ENCODE measurements at regions not wholly inside any gene's neighbourhood (a gene's known extent, or its start where the extent isn't known, plus 50 kb on each side); places are given as distances from the start of the nearest gene placed in this dataset.
"Not testable (repeated sequence)": the region's sequence is repeated elsewhere in the genome, so short reads cannot be mapped to it uniquely, and the experiment has no call there.

- CTCF ChIA-PET, result interaction anchor here (0.7 to 1.0 kb wide), 2 partner anchors 9 to 15 kb away, joined by 3 to 4 read pairs; no protein-coding TSS in a partner anchor
- Histone ChIP-seq H3K27ac (ENCODE audit: insufficient read depth in 1 of 2, low read depth in 1 of 2, low read length in 2 of 2, poor library complexity in 1 of 2, severe bottlenecking in 2 of 2) (no peak overlapping the region), H3K4me1 (ENCODE audit: control extremely low read depth in 1 of 4, control insufficient read depth in 4 of 4, insufficient read depth in 4 of 4, low read length in 3 of 4) (no peaks in the 10 kb centered on the region), H3K4me3 (ENCODE audit: control insufficient read depth in 1 of 7, extremely low read depth in 1 of 7, insufficient read depth in 4 of 7, low read depth in 2 of 7, low read length in 6 of 7) (no peak overlapping the region), H3K36me3 (ENCODE audit: control insufficient read depth in 4 of 4, insufficient read depth in 4 of 4, low read length in 3 of 4) (no peaks in the 10 kb centered on the region), H3K9me3 (ENCODE audit: control extremely low read depth in 1 of 5, control insufficient read depth in 4 of 5, insufficient read depth in 2 of 5, low read depth in 1 of 5, low read length in 4 of 5) (no peaks in the 10 kb centered on the region), H3K27me3 (replicated peaks in 2 of 5; ENCODE audit: control insufficient read depth in 4 of 5, insufficient read depth in 5 of 5, low read length in 4 of 5) (no peaks in the 10 kb centered on the region)
- DNase-seq, result no peak
- POLR2A ChIA-PET, result no interaction called here
- WGBS (ENCODE audit: insufficient coverage), result 93% methylated on average over 3 of the region's 6 CpGs
Observed at GRCh38 chr1:172837816-172838679, 179.1 kb downstream of the FASLG start.

GRCh38 chr1:172838680-172839313, 179.9 kb downstream of the FASLG start:
- H3K27me3 ChIP-seq (replicated peaks in 2 of 5; ENCODE audit: control insufficient read depth in 4 of 5, insufficient read depth in 5 of 5, low read length in 4 of 5), result no peaks in the 10 kb centered on the region
- ChIA-PET CTCF (interaction anchor here (1.0 to 1.7 kb wide), 2 partner anchors 14 to 16 kb away, joined by 4 read pairs; no protein-coding TSS in a partner anchor), POLR2A (no interaction called here)
- DNase-seq, result no peak
- H3K4me1 ChIP-seq (ENCODE audit: control extremely low read depth in 1 of 4, control insufficient read depth in 4 of 4, insufficient read depth in 4 of 4, low read length in 3 of 4), result no peaks in the 10 kb centered on the region
- no peak overlapping the region for H3K4me3 ChIP-seq (ENCODE audit: control insufficient read depth in 1 of 7, extremely low read depth in 1 of 7, insufficient read depth in 4 of 7, low read depth in 2 of 7, low read length in 6 of 7)
- 93% methylated on average over 2 of the region's 4 CpGs for WGBS (ENCODE audit: insufficient coverage)
- H3K9me3 ChIP-seq (ENCODE audit: control extremely low read depth in 1 of 5, control insufficient read depth in 4 of 5, insufficient read depth in 2 of 5, low read depth in 1 of 5, low read length in 4 of 5), result no peaks in the 10 kb centered on the region
- H3K36me3 ChIP-seq (ENCODE audit: control insufficient read depth in 4 of 4, insufficient read depth in 4 of 4, low read length in 3 of 4), result no peaks in the 10 kb centered on the region
- H3K27ac ChIP-seq (ENCODE audit: insufficient read depth in 1 of 2, low read depth in 1 of 2, low read length in 2 of 2, poor library complexity in 1 of 2, severe bottlenecking in 2 of 2), result no peak overlapping the region

- WGBS (ENCODE audit: insufficient coverage), result 91% methylated on average over 7 of the region's 8 CpGs
- H3K9me3 ChIP-seq (ENCODE audit: control extremely low read depth in 1 of 5, control insufficient read depth in 4 of 5, insufficient read depth in 2 of 5, low read depth in 1 of 5, low read length in 4 of 5); H3K4me1 ChIP-seq (ENCODE audit: control extremely low read depth in 1 of 4, control insufficient read depth in 4 of 4, insufficient read depth in 4 of 4, low read length in 3 of 4); H3K36me3 ChIP-seq (ENCODE audit: control insufficient read depth in 4 of 4, insufficient read depth in 4 of 4, low read length in 3 of 4); H3K27me3 ChIP-seq (replicated peaks in 2 of 5; ENCODE audit: control insufficient read depth in 4 of 5, insufficient read depth in 5 of 5, low read length in 4 of 5); H3K27ac ChIP-seq (ENCODE audit: insufficient read depth in 1 of 2, low read depth in 1 of 2, low read length in 2 of 2, poor library complexity in 1 of 2, severe bottlenecking in 2 of 2); H3K4me3 ChIP-seq (ENCODE audit: control insufficient read depth in 1 of 7, extremely low read depth in 1 of 7, insufficient read depth in 4 of 7, low read depth in 2 of 7, low read length in 6 of 7); POLR2A ChIA-PET; DNase-seq: not testable (repeated sequence)
- CTCF ChIA-PET, result interaction anchor here (1.7 kb wide), 1 partner anchor 15 kb away, joined by 4 read pairs; no protein-coding TSS in a partner anchor
Observed at GRCh38 chr1:172839639-172840038, 180.7 kb downstream of the FASLG start.

GRCh38 chr1:172843444-172843843, 184.5 kb downstream of the FASLG start:
- no CpG with 5 or more reads among the region's 2 CpGs for WGBS (ENCODE audit: insufficient coverage)
- DNase-seq, result no peak
- no peak overlapping the region for H3K4me3 ChIP-seq (ENCODE audit: control insufficient read depth in 1 of 7, extremely low read depth in 1 of 7, insufficient read depth in 4 of 7, low read depth in 2 of 7, low read length in 6 of 7)
- ChIA-PET POLR2A (no interaction called here), CTCF (interaction anchor here (1.2 to 1.4 kb wide), 2 partner anchors 9 to 11 kb away, joined by 3 to 4 read pairs; no protein-coding TSS in a partner anchor)
- H3K9me3 ChIP-seq (ENCODE audit: control extremely low read depth in 1 of 5, control insufficient read depth in 4 of 5, insufficient read depth in 2 of 5, low read depth in 1 of 5, low read length in 4 of 5), result no peaks in the 10 kb centered on the region
- H3K27me3 ChIP-seq (replicated peaks in 2 of 5; ENCODE audit: control insufficient read depth in 4 of 5, insufficient read depth in 5 of 5, low read length in 4 of 5), result no peaks in the 10 kb centered on the region
- no peak overlapping the region for H3K27ac ChIP-seq (ENCODE audit: insufficient read depth in 1 of 2, low read depth in 1 of 2, low read length in 2 of 2, poor library complexity in 1 of 2, severe bottlenecking in 2 of 2)
- H3K36me3 ChIP-seq (ENCODE audit: control insufficient read depth in 4 of 4, insufficient read depth in 4 of 4, low read length in 3 of 4), result no peaks in the 10 kb centered on the region
- H3K4me1 ChIP-seq (ENCODE audit: control extremely low read depth in 1 of 4, control insufficient read depth in 4 of 4, insufficient read depth in 4 of 4, low read length in 3 of 4), result peaks cover 0 to 2% (median 0%) of the 10 kb centered on the region in 4 experiments

- ChIA-PET POLR2A (no interaction called here), CTCF (no interaction called here)
- Histone ChIP-seq H3K4me3 (ENCODE audit: control insufficient read depth in 1 of 7, extremely low read depth in 1 of 7, insufficient read depth in 4 of 7, low read depth in 2 of 7, low read length in 6 of 7) (no peak overlapping the region), H3K9me3 (ENCODE audit: control extremely low read depth in 1 of 5, control insufficient read depth in 4 of 5, insufficient read depth in 2 of 5, low read depth in 1 of 5, low read length in 4 of 5) (no peaks in the 10 kb centered on the region), H3K4me1 (ENCODE audit: control extremely low read depth in 1 of 4, control insufficient read depth in 4 of 4, insufficient read depth in 4 of 4, low read length in 3 of 4) (peaks cover 0 to 2% (median 0%) of the 10 kb centered on the region in 4 experiments), H3K27me3 (replicated peaks in 2 of 5; ENCODE audit: control insufficient read depth in 4 of 5, insufficient read depth in 5 of 5, low read length in 4 of 5) (no peaks in the 10 kb centered on the region), H3K27ac (ENCODE audit: insufficient read depth in 1 of 2, low read depth in 1 of 2, low read length in 2 of 2, poor library complexity in 1 of 2, severe bottlenecking in 2 of 2) (no peak overlapping the region), H3K36me3 (ENCODE audit: control insufficient read depth in 4 of 4, insufficient read depth in 4 of 4, low read length in 3 of 4) (no peaks in the 10 kb centered on the region)
- 100% methylated on average over 2 of the region's 2 CpGs for WGBS (ENCODE audit: insufficient coverage)
- DNase-seq, result no peak
Observed at GRCh38 chr1:172845371-172845770, 186.5 kb downstream of the FASLG start.

GRCh38 chr1:172845865-172846264, 187.0 kb downstream of the FASLG start:
- Histone ChIP-seq H3K27ac (ENCODE audit: insufficient read depth in 1 of 2, low read depth in 1 of 2, low read length in 2 of 2, poor library complexity in 1 of 2, severe bottlenecking in 2 of 2) (no peak overlapping the region), H3K4me1 (ENCODE audit: control extremely low read depth in 1 of 4, control insufficient read depth in 4 of 4, insufficient read depth in 4 of 4, low read length in 3 of 4) (peaks cover 0 to 2% (median 0%) of the 10 kb centered on the region in 4 experiments), H3K4me3 (ENCODE audit: control insufficient read depth in 1 of 7, extremely low read depth in 1 of 7, insufficient read depth in 4 of 7, low read depth in 2 of 7, low read length in 6 of 7) (no peak overlapping the region), H3K9me3 (ENCODE audit: control extremely low read depth in 1 of 5, control insufficient read depth in 4 of 5, insufficient read depth in 2 of 5, low read depth in 1 of 5, low read length in 4 of 5) (no peaks in the 10 kb centered on the region), H3K27me3 (replicated peaks in 2 of 5; ENCODE audit: control insufficient read depth in 4 of 5, insufficient read depth in 5 of 5, low read length in 4 of 5) (no peaks in the 10 kb centered on the region), H3K36me3 (ENCODE audit: control insufficient read depth in 4 of 4, insufficient read depth in 4 of 4, low read length in 3 of 4) (no peaks in the 10 kb centered on the region)
- CTCF ChIA-PET, result no interaction called here
- no peak for DNase-seq
- POLR2A ChIA-PET, result no interaction called here
- WGBS (ENCODE audit: insufficient coverage), result no CpG with 5 or more reads among the region's 2 CpGs

- CTCF ChIA-PET; POLR2A ChIA-PET; H3K9me3 ChIP-seq (ENCODE audit: control extremely low read depth in 1 of 5, control insufficient read depth in 4 of 5, insufficient read depth in 2 of 5, low read depth in 1 of 5, low read length in 4 of 5); H3K36me3 ChIP-seq (ENCODE audit: control insufficient read depth in 4 of 4, insufficient read depth in 4 of 4, low read length in 3 of 4); H3K4me1 ChIP-seq (ENCODE audit: control extremely low read depth in 1 of 4, control insufficient read depth in 4 of 4, insufficient read depth in 4 of 4, low read length in 3 of 4); H3K27ac ChIP-seq (ENCODE audit: insufficient read depth in 1 of 2, low read depth in 1 of 2, low read length in 2 of 2, poor library complexity in 1 of 2, severe bottlenecking in 2 of 2); DNase-seq; H3K27me3 ChIP-seq (replicated peaks in 2 of 5; ENCODE audit: control insufficient read depth in 4 of 5, insufficient read depth in 5 of 5, low read length in 4 of 5); H3K4me3 ChIP-seq (ENCODE audit: control insufficient read depth in 1 of 7, extremely low read depth in 1 of 7, insufficient read depth in 4 of 7, low read depth in 2 of 7, low read length in 6 of 7): not testable (repeated sequence)
Observed at GRCh38 chr1:172847814-172848213, 188.9 kb downstream of the FASLG start.
